ENCODE measurements at regions not wholly inside any gene's neighbourhood (a gene's known extent, or its start where the extent isn't known, plus 50 kb on each side); places are given as distances from the start of the nearest gene placed in this dataset.

DNA sequence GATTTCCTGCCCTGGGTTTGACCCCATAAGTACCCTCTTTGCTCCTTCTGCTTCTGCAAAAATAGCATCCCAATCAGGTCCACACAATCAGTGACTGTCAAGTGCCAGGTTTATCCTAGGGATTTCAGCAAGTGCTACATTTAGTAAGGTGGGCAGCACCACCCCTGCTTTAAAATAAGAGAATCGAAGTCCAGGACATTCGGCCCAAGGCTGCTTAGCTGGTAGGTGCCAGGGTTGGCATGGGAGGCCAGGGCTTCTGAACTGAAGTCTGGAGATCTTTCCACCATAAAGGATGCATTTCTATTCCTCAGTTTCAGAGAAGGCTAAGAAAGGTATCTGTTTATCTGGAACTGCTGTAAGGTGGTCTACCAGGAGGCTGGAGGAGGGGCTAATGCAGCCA is 408.3 kb downstream of the ZNF536 start:
- no peak overlapping the region for H3K4me3 ChIP-seq
- no peaks in the 10 kb centered on the region for H3K36me3 ChIP-seq
- H3K27me3 ChIP-seq = no peaks in the 10 kb centered on the region
- H3K27ac ChIP-seq = no peak overlapping the region
- H3K4me1 ChIP-seq = no peaks in the 10 kb centered on the region
- TF ChIP-seq CTCF (IDR thresholded peaks at IDR 0.05) (no peak), EP300 (IDR thresholded peaks at IDR 0.05) (no peak), POLR2AphosphoS5 (IDR thresholded peaks at IDR 0.05) (no peak), POLR2A (IDR thresholded peaks at IDR 0.05) (no peak)
- 55% methylated on average over 2 of the region's 2 CpGs; no CpG with 5 or more reads in 1 of the 2 donors for WGBS, 2 donors (ENCODE audit: low coverage in 1 of 2)
- H3K9me3 ChIP-seq = no peaks in the 10 kb centered on the region
- ATAC-seq = no peak

DNA sequence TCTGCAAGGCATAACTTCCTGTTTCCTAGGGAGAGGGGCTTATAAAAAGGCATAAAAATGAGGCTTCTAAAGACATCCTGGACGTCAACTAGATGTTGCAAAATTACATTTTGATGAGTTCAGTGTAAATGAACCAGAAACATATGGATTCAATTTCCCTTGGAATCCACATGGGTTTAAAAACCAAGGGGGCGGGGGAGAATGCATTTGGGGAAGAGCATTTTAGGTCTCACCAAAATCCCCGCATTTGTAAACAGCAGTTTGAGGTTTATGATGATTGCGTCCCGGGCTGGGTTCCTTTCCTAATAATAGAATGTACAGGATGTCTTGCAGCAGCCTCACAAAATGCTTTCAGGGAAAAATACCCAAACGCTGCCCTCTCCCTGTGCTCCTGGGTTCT is 407.8 kb downstream of the ZNF536 start:
- Histone ChIP-seq H3K36me3 (no peaks in the 10 kb centered on the region), H3K4me3 (no peak overlapping the region)

GRCh38 chr19:30778961-30779715 is 407.0 kb downstream of the ZNF536 start:
- 77 to 84% methylated on average over 7 to 11 of the region's 14 CpGs for WGBS, 2 donors (ENCODE audit: low coverage in 1 of 2)

More for the DNA sequence above, 407.8 kb downstream of the ZNF536 start:
- no peaks in the 10 kb centered on the region for H3K27me3 ChIP-seq
- no peaks in the 10 kb centered on the region for H3K4me1 ChIP-seq
- WGBS, 2 donors (ENCODE audit: low coverage in 1 of 2) = 28 to 44% methylated on average over 5 to 6 of the region's 6 CpGs
- TF ChIP-seq EP300 (IDR thresholded peaks at IDR 0.05) (no peak), POLR2A (IDR thresholded peaks at IDR 0.05) (no peak), POLR2AphosphoS5 (IDR thresholded peaks at IDR 0.05) (no peak), CTCF (IDR thresholded peaks at IDR 0.05) (no peak)
- no peak overlapping the region for H3K27ac ChIP-seq
- ATAC-seq = no peak
- no peaks in the 10 kb centered on the region for H3K9me3 ChIP-seq

GRCh38 chr19:30778061-30778460 is 405.9 kb downstream of the ZNF536 start:
- no peak overlapping the region for H3K4me3 ChIP-seq
- H3K27me3 ChIP-seq = no peaks in the 10 kb centered on the region
- 58 to 100% methylated on average over 2 of the region's 2 CpGs for WGBS, 2 donors (ENCODE audit: low coverage in 1 of 2)
- no peak for ATAC-seq
- peaks cover 0 to 2% (median 0%) of the 10 kb centered on the region in 3 donors for H3K9me3 ChIP-seq
- no peak overlapping the region for H3K27ac ChIP-seq
- H3K4me1 ChIP-seq = no peaks in the 10 kb centered on the region
- no peak for TF ChIP-seq POLR2AphosphoS5 (IDR thresholded peaks at IDR 0.05)
- no peak for TF ChIP-seq CTCF (IDR thresholded peaks at IDR 0.05)
- TF ChIP-seq EP300 (IDR thresholded peaks at IDR 0.05) = no peak
- TF ChIP-seq POLR2A (IDR thresholded peaks at IDR 0.05) = no peak
- no peaks in the 10 kb centered on the region for H3K36me3 ChIP-seq

More at GRCh38 chr19:30778961-30779715, 407.0 kb downstream of the ZNF536 start:
- no peak for ATAC-seq
- no peaks in the 10 kb centered on the region for H3K27me3 ChIP-seq
- no peaks in the 10 kb centered on the region for H3K4me1 ChIP-seq
- H3K27ac ChIP-seq = no peak overlapping the region
- no peaks in the 10 kb centered on the region for H3K36me3 ChIP-seq
- TF ChIP-seq EP300 (IDR thresholded peaks at IDR 0.05) = no peak
- TF ChIP-seq POLR2AphosphoS5 (IDR thresholded peaks at IDR 0.05) = no peak
- no peak for TF ChIP-seq CTCF (IDR thresholded peaks at IDR 0.05)
- no peak for TF ChIP-seq POLR2A (IDR thresholded peaks at IDR 0.05)
- no peaks in the 10 kb centered on the region for H3K9me3 ChIP-seq
- H3K4me3 ChIP-seq = no peak overlapping the region

DNA sequence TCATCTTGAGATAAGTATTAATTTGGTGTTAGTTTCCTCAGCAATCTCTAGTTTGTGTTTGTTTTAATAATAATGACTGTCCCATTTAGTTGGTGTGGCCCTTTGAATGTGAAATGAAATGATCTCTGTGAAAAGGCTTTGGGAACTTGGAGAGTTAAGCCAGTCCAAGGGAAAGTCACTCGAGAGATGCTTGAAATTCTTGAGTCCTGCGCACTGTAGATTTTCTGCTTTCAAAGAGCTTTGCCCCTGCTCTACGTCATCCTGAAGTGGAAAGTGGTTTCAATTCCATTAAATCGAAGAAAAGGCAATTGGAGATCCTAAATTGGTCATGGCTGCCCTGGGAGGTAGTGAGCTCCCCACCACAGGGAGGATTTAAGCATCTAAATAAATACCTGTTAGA is 403.8 kb downstream of the ZNF536 start:
- 52 to 85% methylated on average over 4 of the region's 4 CpGs for WGBS, 2 donors (ENCODE audit: low coverage in 1 of 2)
- TF ChIP-seq POLR2AphosphoS5 (IDR thresholded peaks at IDR 0.05) (no peak), POLR2A (IDR thresholded peaks at IDR 0.05) (no peak), EP300 (IDR thresholded peaks at IDR 0.05) (no peak), CTCF (IDR thresholded peaks at IDR 0.05) (no peak)
- no peak for ATAC-seq
- Histone ChIP-seq H3K27ac (no peak overlapping the region), H3K27me3 (no peaks in the 10 kb centered on the region), H3K9me3 (peaks cover 0 to 18% (median 0%) of the 10 kb centered on the region in 3 donors), H3K36me3 (no peaks in the 10 kb centered on the region), H3K4me3 (no peak overlapping the region), H3K4me1 (no peaks in the 10 kb centered on the region)

Measured in gastroesophageal sphincter (tissue), 4 donors.